GM12875 (cell line): ENCODE measurements at regions not wholly inside any gene's neighbourhood (a gene's known extent, or its start where the extent isn't known, plus 50 kb on each side); places are given as distances from the start of the nearest gene placed in this dataset.

Experiments
- H3K4me3 ChIP-seq: one replicate; pipeline ENCODE4 v1.5.1; 2011; ENCODE audit warnings: low read depth, low read length, control low read depth
- TF ChIP-seq, protein P1 (sequence below): IDR thresholded peaks from 2 replicates; pipeline ENCODE4 v1.5.1; 2011; ENCODE audit warnings: low read depth, mild to moderate bottlenecking, control low read depth, inconsistent platforms, low read length, moderate library complexity, borderline replicate concordance; ENCODE audit not compliant: insufficient read depth

DNA sequence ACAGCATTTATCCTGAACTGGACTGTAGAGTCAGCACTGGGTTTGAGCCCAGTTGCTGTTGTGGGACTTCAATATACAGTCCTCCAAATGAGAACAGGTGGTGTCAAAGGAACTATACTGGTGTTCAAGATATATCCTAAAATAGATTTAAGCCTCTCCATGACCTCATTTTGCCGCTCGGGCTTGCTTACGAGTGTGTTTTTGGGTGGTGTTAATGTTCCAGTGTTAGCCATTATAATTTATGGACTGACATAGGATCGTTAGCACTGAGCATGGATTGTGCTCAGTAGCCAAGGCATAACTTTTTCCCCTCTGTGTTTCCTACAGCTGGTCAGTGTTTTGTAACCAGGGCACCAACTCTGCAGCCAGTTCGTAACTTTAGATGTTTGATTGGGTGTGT, 306.6 kb downstream of the SPATA31D1 start:
- no peak overlapping the region for H3K4me3 ChIP-seq
- TF ChIP-seq, protein P1, sequence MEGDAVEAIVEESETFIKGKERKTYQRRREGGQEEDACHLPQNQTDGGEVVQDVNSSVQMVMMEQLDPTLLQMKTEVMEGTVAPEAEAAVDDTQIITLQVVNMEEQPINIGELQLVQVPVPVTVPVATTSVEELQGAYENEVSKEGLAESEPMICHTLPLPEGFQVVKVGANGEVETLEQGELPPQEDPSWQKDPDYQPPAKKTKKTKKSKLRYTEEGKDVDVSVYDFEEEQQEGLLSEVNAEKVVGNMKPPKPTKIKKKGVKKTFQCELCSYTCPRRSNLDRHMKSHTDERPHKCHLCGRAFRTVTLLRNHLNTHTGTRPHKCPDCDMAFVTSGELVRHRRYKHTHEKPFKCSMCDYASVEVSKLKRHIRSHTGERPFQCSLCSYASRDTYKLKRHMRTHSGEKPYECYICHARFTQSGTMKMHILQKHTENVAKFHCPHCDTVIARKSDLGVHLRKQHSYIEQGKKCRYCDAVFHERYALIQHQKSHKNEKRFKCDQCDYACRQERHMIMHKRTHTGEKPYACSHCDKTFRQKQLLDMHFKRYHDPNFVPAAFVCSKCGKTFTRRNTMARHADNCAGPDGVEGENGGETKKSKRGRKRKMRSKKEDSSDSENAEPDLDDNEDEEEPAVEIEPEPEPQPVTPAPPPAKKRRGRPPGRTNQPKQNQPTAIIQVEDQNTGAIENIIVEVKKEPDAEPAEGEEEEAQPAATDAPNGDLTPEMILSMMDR = no peak

DNA sequence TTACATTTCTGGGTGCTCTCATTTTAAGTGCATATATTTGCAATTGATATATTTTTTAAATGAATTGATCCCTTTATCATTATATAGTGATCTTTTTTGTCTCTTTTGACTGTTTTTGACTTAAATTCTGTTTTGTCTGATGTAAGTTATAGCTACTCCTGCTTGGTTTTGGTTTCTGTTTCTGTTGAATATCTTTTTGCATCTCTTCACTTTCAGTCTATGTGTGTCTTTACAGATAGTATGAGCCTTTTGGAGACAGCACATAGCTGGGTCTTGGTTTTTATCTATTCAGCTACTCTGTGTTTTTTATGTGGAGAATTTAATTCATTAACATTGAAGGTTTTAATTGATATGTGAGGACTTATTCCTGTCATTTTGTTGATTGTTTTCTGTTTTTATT, 311.3 kb downstream of the SPATA31D1 start:
- TF ChIP-seq, protein P1 = no peak
- no peak overlapping the region for H3K4me3 ChIP-seq

DNA sequence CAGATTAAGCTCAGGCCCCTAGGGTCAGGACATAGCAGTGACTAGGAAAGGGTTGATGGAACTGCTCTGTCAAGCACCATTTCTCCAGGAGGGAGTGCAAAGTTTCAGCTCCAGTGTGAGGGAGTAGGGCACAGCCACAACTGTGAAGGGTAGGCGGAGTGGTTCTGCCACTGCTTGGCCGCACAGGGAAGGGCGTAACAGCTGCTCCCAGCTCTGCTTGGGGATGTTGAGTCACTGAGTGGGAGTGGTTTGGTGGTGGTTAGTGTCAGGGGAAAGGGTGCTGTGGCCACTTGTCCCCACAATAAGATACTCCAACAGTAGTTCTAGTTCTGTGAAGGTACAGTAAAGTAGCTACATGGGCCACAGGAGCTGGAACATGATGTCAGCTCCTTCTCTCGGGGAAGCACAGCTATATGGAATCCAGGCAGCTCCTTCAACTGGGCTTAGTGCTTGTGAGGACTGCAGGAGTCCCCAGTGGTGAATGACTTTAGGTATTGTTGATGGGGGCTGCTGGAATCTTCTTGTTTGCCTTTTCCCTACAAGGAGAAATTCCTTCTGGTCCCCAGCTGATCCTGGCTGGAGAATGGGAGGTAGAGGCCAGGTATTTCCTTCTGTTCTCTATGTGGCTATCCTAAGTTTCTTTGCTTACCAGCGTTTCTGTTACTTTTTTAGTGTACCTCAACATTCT, 314.5 kb downstream of the SPATA31D1 start:
- TF ChIP-seq, protein P1 = no peak
- H3K4me3 ChIP-seq = no peak overlapping the region

DNA sequence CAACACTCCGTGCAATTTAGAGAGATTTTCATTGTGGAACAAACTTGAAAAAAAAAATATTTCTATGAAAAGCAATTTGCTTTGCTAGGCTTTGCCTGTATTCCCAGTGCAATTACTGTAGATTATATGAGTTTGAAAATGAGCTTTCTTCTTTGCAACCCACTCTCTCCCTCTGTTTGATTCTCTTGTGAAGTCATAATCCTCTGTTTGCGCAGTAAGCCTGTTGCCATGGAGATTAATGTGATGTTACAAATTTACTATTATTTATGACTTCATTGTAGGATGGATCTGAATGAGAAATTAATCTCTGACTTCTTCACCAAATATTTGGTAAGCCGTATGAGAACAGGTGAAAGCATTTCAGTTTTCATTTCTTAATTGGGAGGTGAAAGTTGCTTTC, 320.3 kb downstream of the SPATA31D1 start:
- TF ChIP-seq, protein P1 = no peak
- no peak overlapping the region for H3K4me3 ChIP-seq

DNA sequence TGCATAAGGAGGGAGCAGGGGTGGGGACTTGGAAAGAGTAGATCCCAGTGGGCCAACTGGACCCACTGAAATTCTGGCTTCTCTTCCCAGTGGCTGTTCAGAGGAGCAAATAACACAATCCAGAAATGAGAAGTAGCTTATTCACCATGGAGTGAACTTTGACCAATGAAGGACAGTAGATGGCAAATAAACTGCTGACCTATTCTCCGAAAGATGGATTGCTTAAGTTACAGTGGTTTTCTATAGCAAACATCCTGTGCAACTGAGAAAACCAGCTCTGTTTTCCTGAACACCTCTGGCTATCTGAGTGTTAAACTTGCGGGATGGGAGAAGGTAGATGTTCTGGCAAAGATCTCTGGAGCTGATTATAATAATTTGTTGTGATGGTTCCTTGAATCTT, 325.1 kb downstream of the SPATA31D1 start:
- H3K4me3 ChIP-seq = no peak overlapping the region
- TF ChIP-seq, protein P1 = no peak

DNA sequence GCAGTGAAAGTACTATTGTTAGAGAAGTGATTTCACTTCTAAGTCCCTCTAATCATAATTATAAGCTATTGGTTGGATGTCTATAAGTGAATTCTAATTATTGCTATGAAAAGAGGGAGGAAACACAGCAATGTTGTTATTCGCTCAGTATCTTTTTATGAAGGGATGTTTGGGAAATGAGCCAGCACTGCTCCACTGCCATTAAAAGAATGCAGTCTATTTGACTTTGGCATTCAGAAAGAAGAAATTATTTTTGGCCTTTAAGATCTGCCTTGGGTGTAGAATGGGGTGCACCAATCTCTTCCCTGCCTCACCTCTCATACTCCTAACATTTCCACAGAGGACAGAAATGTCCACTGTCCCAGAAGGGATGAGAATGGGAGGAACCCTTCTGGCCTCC, 332.0 kb downstream of the SPATA31D1 start:
- H3K4me3 ChIP-seq = no peak overlapping the region
- TF ChIP-seq, protein P1 = no peak

DNA sequence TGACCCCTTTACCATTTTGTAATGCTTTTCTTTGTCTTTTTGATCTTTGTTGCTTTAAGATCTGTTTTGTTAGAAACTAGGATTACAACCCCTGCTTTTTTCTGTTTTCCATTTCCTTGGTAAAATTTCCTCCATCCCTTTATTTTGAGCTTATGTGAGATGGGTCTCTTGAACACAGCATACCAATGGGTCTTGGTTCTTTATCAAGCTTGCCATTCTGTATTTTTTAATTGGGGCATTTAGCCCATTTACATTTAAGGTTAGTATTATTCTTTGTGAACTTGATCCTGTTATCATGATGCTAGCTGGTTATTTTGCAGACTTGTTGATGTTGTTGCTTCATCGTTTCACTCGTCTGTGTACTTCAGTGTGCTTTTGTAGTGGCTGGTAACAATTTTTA, 337.3 kb downstream of the SPATA31D1 start:
- TF ChIP-seq, protein P1 = no peak
- no peak overlapping the region for H3K4me3 ChIP-seq
